Hematopoietic multipotent progenitor cell treated with erythropoietin and hydrocortisone succinate and interleukin-3 and kit ligand, for 4 days (in vitro differentiated cells): ENCODE measurements at regions not wholly inside any gene's neighbourhood (a gene's known extent, or its start where the extent isn't known, plus 50 kb on each side); places are given as distances from the start of the nearest gene placed in this dataset.
"Not testable (repeated sequence)": the region's sequence is repeated elsewhere in the genome, so short reads cannot be mapped to it uniquely, and the experiment has no call there.

Experiments
- DNase-seq: peaks from one replicate; pipeline ENCODE4 v3.0.0-alpha.2; 2015

DNA sequence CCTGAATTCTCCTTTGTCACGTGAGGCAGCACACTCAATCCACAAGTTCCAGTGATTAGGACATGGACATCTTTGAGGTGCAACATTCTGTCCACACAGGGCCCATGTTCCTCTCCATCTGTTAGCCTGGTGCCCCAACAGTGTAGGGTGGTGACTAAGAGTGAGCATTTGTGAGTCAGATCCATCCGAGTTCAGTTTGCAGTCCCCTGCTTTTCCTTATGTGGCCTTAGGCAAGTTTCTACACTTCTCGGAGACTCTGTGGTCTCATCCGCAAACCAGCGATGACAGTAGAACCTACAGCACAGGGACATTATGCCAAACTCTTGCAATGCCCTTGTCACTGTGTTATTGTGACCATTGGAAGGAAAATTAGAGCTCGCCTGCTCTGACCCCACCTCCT lies 178.7 kb upstream of the CDH4 start:
- no peak for DNase-seq

DNA sequence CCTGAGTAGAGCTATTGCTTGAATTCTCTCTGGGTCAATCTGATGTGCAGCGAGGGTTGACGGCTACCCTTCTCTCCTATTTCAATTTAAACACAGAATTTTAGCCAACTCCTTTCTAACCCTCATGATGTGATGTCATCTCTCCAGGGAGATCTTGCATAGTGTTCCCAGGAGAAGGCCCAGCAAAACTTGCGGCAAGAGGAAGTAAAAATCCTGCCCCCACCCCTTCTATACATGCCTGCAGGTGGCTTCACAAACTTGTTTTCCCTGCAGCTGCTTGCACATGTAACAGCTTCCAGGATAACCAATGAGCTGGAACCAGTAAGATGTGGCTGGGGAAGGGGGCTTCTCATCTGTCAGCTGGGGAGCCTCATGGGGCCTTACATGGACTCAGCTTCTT lies 169.3 kb upstream of the CDH4 start:
- DNase-seq: no peak

DNA sequence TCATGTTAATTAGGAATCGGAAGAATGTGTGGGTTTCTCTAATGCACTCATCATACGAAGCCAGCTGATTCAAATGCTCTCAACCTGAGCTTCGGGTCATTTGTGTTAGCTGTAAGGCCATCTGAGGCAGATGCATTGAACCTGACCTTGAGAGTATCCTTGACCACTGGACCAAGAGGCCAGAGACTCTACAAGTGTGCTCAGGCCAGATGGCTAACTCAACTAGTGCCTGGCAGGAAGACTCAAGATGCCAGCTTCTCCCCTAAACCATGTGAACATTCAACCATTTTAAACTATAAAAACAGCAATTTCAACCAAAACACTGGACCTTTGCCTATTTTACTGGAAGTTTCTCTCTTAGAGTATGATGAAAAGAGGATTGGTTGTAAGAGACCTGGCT lies 168.6 kb upstream of the CDH4 start:
- no peak for DNase-seq

DNA sequence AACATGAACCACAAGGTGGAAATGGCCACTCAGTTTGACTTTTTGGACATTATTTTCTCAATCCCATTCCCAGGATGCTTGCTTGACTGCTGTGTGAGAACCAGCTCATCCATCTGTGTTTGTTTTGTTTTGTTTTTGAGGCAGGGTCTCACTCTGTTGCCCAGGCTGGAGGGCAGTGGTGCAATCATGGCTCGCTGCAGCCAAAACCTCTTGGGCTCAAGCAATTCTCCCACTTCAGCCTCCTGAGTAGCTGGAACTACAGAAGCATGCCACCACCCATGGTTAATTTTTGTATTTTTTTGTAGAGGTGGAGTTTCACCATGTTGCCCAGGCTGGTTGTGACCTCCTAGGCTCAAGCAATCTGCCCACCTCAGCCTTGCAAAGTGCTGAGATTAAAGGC lies 166.0 kb upstream of the CDH4 start:
- DNase-seq: no peak

DNA sequence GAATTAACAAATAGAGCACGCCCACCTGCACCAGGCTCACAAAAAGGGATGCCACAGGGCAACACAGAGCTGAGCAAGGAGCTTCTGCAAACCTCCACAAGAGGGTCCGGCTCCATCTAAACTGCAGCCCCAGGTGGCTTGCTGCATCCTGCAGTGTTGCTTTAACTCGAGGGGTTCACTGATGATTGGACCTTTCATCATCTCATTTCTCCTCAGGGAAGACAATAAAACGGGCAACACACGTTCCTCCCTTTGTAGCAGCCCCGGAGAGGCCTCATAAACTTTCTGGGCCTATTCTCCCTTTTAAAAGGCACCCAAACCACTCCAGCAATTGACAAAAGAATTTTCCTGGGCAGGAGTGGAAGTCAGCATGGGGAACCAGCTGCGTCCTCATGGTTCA lies 161.5 kb upstream of the CDH4 start:
- no peak for DNase-seq

DNA sequence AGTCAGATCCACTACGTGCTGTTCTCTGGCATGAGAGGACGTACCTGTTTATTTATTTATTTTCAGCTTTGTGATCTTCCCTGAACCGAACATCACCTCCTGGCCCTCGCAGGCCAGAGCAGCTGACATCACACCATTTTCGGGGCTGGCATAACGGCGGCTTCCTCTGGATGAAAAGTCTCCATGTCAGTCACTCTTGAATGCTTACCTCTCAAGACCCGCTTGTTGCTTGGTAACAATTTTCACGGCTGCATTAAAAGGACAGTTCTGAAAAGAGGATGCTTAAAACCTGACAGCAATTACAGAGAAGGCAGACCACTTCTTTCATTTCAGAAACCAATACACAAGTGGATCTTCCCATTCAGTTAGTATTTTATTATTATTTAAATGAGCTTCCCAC lies 159.8 kb upstream of the CDH4 start:
- DNase-seq: no peak

DNA sequence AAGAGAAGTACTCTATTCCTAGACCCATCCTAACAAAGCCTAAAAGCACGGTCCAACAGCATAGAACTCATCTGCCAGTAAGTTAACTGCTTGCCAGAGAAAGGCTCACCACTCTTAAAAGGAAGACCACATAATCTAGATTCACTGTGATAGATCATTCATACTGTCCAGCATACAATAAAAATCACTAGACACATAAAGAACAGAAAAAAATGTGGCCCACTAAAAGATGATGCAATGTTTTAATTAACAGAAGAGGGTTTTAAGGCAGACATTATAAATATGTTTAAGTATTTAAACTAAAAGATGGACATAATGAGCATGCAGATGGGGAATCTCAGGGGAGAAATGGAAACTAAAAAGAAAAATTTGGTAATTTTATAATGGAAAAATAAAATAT lies 157.5 kb upstream of the CDH4 start:
- no peak for DNase-seq

DNA sequence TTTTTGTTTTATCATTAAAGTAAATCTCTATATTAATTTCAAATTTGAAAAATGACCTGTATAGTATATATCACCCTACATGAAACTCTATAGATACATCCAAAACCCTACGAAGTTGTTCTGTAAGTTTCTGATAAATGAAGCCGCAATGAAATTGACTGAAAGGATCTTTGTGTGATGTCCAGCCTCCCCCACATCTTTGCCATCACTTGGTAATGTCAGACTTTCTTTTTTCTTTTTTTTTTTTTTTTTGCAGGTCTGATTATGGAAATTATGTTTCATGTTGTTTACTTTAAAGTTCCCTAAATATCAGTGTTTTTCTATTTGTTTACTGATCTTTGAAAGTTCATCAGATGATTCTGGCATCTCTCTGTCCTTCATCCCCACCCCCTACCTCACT lies 155.6 kb upstream of the CDH4 start:
- no peak for DNase-seq

DNA sequence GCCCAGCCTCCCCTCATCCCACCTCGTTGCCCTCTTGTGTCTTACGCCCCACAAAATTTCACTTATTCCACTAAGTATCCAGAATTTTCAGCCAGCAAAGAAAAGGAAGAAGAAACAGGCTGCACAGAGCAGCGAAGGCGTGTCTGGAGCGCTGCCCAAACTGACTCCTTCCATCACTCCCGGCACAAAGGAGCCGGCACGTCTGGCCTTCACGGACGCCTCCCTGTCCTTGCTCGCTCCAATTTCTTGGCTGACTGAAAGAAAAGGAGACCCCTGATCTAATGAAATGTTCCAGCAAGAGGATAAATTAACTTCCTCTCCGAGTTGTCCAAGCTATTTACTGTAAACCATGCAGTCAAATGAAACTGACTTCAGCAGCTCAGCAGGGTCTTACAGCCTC lies 152.3 kb upstream of the CDH4 start:
- no peak for DNase-seq

DNA sequence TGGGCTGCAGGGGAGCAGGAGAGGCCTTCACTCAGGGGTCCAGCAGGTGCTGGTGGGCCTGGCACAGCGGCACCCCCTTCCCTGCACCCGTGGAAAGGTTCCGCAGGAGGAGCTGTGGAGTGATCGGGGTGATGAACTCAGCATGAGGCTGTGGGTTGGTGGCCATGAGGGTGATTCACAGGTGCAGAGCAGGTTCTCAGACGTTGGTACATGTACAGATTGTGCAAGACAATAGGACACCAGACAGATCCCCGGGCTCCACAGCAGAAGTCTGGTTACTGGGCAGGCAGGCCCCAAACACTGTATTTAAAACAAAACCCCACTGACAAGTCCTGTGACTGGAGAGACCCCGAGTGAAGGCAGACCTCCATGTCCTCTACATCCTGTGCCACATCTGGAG lies 151.6 kb upstream of the CDH4 start:
- DNase-seq: no peak

DNA sequence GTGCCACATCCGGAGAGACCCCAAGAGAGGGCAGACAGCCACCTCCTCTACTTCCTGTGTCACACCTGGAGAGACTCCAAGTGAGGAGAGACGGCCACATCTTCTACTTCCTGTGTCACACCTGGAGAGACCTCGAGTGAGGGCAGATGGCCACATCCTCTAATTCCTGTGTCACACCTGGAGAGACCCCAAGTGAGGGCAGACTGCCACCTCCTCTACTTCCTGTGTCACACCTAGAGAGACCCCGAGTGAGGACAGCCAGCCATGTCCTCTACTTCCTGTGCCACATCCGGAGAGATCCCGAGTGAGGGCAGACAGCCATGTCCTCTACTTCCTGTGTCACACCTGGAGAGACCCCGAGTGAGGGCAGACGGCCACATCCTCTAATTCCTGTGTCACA lies 150.7 kb upstream of the CDH4 start:
- DNase-seq: not testable (repeated sequence)

DNA sequence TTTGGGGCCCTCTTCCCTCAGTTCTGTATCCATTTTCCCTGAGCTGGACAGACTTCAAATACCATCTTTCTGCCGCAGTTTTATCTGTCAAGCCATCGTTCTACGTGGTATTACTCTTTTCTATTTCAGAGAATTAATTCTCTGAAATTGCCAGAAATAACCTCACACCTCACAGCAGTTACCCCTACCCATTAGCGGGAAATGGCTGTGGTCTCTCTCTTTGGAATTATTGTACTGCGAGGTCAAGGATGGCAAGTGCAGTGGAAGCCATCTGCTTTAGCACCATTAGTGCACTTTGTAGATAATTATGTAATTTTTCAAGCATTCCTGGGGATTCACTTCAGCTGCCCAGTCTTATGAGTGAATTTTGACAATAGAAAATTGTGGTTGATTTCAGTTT lies 147.8 kb upstream of the CDH4 start:
- no peak for DNase-seq

DNA sequence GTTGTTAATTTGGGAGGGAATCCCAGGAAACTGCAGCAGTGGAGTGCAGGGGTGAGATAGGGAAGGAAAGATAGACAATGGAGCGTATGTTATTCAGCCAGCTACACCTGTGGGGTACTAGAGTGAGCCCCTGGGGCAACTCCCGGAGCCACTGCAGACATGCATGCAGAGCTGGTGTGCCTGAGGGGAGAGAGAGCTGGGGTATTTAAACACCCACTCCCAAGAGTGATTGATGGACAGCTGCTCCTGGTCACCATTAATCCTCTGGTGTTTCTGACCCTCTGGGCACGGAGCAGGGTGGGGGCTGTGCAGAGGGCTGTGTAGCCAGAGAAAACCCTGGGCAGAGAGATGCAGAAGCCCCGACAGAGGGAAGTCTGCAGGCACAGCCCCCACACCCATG lies 146.7 kb upstream of the CDH4 start:
- no peak for DNase-seq

DNA sequence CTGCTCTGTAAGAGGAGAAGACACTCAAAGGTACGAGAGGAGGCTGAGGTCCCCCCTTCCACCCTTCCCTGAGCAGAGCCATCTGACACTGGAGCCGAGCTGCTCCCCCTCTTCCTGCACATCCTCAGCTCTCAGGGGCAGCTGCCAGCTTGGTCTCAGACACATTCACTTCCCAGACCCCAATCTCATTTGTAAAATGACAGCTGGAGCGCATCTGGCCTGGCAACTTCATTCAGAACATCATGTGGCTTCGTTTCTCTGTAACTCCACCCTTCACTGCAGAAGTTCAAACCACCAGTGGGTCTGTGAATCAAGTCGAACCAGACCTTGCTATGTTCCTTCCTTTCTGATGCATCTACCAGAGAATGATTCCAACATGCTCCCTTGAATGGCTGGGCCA lies 145.6 kb upstream of the CDH4 start:
- no peak for DNase-seq

DNA sequence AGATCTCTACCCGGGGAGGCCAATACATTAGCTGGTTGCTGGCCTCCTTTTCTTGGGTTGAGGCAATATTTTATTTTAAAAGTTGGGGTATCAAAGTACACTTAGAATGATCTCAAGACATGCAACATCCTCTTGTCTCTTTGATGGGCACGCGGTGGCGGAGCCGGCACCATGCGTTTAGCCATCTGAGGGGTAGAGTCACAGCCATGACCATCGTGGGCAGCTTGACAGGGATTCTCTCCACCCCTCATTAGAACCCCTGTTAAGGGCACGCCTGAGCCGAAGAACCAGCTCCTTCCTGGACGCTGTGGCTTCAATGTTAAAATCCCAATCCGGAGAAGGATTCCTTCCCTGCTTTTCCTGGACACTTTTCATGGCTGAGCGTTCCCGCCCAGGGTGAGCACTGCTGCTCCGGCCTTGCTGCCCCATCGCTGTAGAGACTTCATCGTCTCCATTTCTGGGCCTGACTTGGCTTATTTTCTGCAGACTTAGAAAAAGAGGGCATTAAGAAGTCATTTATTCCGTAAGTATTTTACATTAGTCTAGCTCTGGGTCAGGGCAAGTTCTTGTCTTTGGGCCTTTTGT lies 142.7 kb upstream of the CDH4 start:
- DNase-seq: no peak

DNA sequence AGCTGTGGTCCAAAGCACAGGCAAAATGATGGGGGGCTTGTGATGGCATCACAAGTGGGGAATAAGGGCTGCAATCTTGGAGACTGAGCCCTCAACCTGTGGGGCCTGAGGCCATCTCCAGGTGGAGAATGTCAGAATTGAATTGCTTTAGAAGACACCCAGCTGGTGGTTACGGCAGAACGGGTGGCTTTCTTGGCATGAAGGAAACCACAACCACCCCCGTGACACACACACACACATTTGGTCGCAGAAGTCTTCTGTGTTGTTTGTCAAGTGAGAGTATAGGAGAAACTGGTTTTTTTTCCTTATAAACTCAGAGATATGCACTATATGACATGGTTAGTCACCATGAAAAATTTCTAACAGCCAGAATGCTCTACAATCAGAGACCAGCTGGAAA lies 139.5 kb upstream of the CDH4 start:
- DNase-seq: peak; percentile 20

DNA sequence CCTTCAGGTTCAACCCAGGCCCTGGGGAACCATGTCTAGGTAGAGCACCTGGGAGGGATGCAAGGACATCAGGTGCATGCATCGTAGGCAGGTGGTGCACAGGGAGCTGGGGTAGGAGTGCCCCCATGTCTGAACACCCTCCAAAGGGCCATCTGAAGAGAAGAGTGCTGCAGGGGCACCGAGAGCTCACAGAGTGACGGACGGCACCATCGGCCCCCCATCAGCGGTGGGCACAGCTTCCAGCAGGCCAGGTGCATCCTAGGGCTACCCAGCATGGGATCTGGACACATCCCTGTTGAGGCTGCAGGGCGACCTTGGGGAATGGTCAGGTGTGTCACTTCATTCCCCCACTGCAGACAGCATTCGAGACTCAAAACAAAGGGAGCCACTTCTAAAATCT lies 138.3 kb upstream of the CDH4 start:
- DNase-seq: no peak

DNA sequence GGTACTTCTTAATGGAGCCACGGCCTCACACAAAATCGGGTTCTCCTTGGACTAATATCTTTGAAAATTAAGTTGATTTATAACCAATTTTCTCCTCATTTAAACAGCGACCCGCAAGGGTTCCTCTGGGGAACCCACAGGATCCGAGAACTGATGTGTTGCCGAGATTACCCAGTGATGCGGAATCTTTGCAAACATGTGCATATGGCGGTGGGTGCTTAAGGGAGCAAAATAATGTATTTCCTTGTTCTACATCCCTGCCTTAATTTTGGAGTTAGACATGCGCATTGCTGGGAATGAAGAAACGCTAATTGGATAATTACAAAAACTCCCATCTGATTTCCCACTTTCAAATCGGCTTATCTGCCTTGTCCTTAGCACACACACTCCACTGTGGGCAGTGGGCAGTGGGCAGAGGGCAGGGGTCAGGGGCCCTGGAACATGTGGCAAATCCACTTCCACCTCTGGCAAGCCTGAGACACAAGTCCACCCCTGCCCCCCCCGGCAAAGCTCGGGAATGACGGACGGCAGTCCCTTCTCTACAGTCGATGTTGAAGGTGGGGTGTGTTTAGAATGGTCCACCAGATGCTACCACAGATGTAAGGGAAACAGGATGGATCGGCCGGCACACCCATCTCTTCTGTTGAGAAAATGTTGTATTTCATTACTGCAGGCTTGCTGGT lies 137.4 kb upstream of the CDH4 start:
- DNase-seq: no peak

DNA sequence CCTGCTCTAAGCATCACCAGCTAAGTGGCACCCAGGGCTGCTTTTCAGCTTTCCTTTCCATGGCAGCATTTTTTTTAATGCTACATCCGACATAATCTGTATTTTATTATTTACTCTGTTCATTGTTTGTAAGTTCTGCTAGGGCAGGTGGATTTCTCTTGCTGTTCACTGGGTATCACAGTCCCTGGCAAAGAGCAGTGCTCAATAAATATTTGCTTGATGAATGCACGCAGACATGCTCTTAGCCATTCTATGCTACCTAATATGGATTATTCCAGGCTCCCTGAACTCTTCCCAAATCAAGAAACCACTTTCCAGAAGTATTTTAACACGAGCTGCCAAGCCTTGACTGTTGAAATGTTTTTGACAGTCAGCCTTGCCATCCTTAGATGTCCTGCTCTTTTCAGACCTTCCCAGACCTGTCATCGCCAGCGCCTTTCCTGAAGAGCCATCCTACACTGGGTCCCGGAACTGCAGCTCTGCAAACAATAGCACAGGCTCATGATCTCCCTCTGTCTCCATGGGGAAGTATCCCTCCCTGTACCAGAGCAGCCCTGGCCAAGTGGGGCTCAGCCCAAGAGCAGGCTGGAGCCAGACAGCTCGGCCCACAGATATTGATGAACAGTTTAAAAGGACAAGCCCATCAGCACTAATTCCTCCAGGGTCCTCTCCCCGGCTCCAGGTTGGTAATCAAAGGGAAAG lies 136.5 kb upstream of the CDH4 start:
- DNase-seq: no peak

DNA sequence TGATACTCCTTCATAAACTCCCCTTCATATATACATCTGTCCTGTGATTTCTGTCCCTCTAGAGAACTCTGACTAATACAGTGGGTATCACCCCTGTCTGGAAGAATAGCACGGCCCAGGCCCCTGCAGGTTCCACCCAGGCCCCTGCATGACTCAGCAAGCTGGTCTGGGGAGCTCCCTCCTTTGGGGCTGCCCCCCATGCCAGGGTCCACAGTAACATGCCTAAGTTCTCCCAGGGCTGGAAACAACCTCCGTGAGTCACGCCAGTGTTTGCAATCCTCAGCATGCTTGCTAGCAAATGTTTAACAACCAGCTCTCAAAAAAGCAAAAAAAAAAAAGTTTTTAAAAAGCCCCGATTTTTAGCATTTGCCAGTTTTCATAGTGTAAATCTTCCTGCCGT lies 134.3 kb upstream of the CDH4 start:
- DNase-seq: no peak

DNA sequence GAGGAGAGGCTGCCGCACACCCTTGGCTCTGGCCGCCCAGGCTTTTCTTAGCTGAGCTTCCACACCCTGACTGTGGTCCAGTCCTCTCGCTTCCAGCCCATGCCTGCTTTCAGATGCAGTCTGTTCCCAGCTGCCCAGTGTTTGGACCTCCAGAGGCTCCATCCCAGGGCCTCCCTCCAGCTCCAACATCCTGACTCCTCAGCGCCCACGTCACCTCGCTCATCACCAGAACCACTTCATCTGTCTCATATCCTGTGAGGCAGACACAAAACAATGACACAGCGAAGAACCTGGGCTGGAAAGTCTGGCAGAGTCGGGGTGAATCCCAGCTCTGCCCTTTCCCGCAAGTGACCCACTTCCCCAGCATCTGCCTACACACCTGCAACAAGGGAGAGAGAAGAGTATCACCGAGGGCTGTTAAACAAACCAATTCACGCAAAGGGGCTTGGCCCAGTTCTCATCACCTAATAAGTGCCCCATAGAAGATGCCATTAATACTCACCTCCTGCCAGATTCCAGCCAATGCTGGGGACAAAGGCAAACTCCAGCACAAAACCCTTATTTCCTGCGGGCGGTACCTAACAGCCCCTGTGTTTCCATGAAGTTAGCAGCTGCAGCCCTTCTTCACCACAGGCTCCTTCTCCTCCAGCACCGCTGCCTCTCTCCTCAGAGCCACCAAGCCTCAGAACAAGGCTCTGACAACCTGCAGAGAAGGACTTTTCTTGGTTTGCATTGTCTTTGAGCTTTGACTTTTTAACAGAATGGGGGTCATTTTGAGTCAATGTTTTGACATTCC lies 133.4 kb upstream of the CDH4 start:
- no peak for DNase-seq

DNA sequence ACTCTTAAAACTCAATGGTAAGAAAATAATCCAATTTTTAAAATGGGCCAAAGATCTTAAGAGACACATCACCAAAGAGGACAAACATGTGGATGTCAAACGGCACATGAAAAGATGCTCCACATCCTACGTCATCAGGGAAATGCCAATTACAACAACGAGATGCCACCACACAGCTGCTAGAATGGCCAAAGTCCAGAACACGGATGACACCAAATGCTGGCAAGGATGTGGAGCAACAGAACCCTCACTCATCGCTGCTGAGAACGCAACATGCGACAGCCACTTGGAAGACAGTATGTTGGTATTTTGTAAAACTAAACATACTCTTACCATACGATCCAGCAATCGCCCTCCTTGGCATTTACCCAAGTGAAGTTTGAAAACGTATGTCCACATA lies 132.8 kb upstream of the CDH4 start:
- DNase-seq: no peak

DNA sequence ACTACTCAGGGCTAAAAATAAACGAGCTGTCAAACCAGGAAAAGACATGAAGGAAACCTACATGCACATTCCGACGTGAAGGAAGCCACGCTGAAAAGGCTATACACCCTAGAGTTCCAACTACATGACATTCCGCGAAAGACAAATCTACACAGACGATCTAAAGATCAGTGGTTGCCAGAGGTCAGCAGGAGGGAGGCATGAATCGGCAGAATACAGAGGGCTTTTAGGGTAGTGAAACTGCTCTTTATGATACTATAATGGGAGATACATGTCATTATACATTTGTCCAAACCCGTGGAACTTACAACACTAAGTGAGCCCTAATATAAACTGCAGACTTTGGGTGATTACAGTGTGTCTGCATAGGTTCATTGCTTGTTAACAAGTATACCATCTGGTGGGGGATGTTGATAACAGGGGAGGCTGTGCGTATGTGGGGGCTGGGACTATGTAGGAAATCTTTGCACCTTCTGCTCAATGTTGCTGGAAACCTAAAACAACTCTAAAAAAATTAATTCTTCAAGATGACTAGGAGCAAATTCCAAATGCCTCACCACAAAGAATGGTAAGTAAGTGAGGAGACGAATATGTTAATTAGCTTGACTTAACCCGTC lies 132.2 kb upstream of the CDH4 start:
- DNase-seq: peak; percentile 15
